GM12892 (cell line): ENCODE measurements at regions not wholly inside any gene's neighbourhood (a gene's known extent, or its start where the extent isn't known, plus 50 kb on each side); places are given as distances from the start of the nearest gene placed in this dataset.

ENCODE experiments used
- POLR2AphosphoS5 ChIP-seq: IDR thresholded peaks from 2 replicates; pipeline ENCODE4 v1.6.1; 2011; ENCODE audit warnings: low read depth, low read length, control low read depth
- TAF1 ChIP-seq: IDR thresholded peaks from 2 replicates; pipeline ENCODE4 v1.6.1; 2011; ENCODE audit warnings: low read depth, mild to moderate bottlenecking, control low read depth, low read length, borderline replicate concordance

DNA sequence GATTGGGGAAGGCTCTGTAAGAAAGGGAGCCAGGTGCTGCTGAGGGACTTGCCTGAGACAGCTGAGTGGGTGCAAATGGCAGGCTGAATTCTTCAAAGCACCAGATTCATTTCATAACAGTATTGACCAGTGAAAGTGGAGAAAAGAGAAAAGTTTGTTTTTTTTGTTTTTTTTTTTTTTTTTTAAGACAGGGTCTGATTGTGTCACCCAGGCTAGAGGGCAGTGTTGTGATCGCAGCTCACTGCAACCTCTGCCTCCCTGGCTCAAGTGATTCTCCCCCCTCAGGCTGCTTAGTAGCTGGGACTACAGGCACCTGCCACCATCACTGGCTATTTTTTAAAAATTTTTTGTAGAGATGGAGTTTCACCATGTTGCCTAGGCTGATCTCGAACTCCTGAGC lies 494.0 kb downstream of the MIAT start:
- TF ChIP-seq POLR2AphosphoS5: no peak
- TF ChIP-seq TAF1: no peak
